Neural progenitor cell (in vitro differentiated cells): ENCODE measurements at regions not wholly inside any gene's neighbourhood (a gene's known extent, or its start where the extent isn't known, plus 50 kb on each side); places are given as distances from the start of the nearest gene placed in this dataset.

Source experiments
- DNase-seq: peaks from one replicate; pipeline ENCODE4 v3.0.0-alpha.2; 2016; ENCODE audit warnings: low spot score
- H2AFZ ChIP-seq: fragments of 200-600 bp; sonication (generic); replicated peaks from 2 replicates; pipeline ENCODE4 v1.6.1; 2016; ENCODE audit warnings: antibody characterized with exemption
- H3F3A ChIP-seq: fragments of 200-600 bp; sonication (generic); 2 replicates; pipeline ENCODE4 v1.6.1; 2016; ENCODE audit warnings: antibody characterized with exemption, low read depth
- H3K27ac ChIP-seq: fragments of 200-600 bp; sonication (generic); 2 replicates; pipeline ENCODE4 v1.5.1; 2016; ENCODE audit warnings: mild to moderate bottlenecking
- H3K27me3 ChIP-seq: fragments of 200-600 bp; sonication (generic); 2 replicates; pipeline ENCODE4 v1.6.1; 2016; ENCODE audit warnings: mild to moderate bottlenecking, moderate library complexity
- H3K36me3 ChIP-seq: fragments of 200-600 bp; sonication (generic); 2 replicates; pipeline ENCODE4 v1.5.1; 2016
- H3K4me1 ChIP-seq: fragments of 200-600 bp; sonication (generic); 2 replicates; pipeline ENCODE4 v1.6.1; 2016; ENCODE audit warnings: mixed run types
- H3K4me2 ChIP-seq: fragments of 200-600 bp; sonication (generic); 2 replicates; pipeline ENCODE4 v1.6.1; 2016
- H3K4me3 ChIP-seq: fragments of 200-600 bp; sonication (generic); 2 replicates; pipeline ENCODE4 v1.5.1; 2016
- H3K79me2 ChIP-seq: fragments of 200-600 bp; sonication (generic); 2 replicates; pipeline ENCODE4 v1.6.1; 2016; ENCODE audit warnings: low read depth
- H3K9ac ChIP-seq: fragments of 200-600 bp; sonication (generic); 2 replicates; pipeline ENCODE4 v1.6.1; 2016
- H3K9me3 ChIP-seq: fragments of 200-600 bp; sonication (generic); 2 replicates; pipeline ENCODE4 v1.5.1; 2016; ENCODE audit warnings: low read depth
- H4K20me1 ChIP-seq: fragments of 200-600 bp; sonication (generic); 2 replicates; pipeline ENCODE4 v1.6.1; 2016; ENCODE audit warnings: low read depth
- H3K27ac Mint-ChIP-seq: 3 replicates; pipeline ENCODE4 v1.8.0; 2021; ENCODE audit warnings: mixed read lengths
- H3K27me3 Mint-ChIP-seq: 2 replicates; pipeline ENCODE4 v1.8.0; 2022; ENCODE audit warnings: low read depth, mild to moderate bottlenecking, inconsistent platforms, moderate library complexity, mixed read lengths; ENCODE audit not compliant: insufficient read depth
- H3K36me3 Mint-ChIP-seq: 3 replicates; pipeline ENCODE4 v1.8.0; 2021; ENCODE audit warnings: mixed read lengths
- H3K4me1 Mint-ChIP-seq: 3 replicates; pipeline ENCODE4 v1.8.0; 2021; ENCODE audit warnings: mixed read lengths
- H3K4me3 Mint-ChIP-seq: 3 replicates; pipeline ENCODE4 v1.8.0; 2021; ENCODE audit warnings: mild to moderate bottlenecking, moderate library complexity, mixed read lengths
- H3K9me3 Mint-ChIP-seq: 3 replicates; pipeline ENCODE4 v1.8.0; 2020; ENCODE audit warnings: mixed read lengths
- CTCF ChIP-seq: fragments of 200-600 bp; sonication (generic); IDR thresholded peaks from 2 replicates; pipeline ENCODE4 v1.5.1; 2017; ENCODE audit warnings: antibody characterized with exemption, mild to moderate bottlenecking
- EZH2 ChIP-seq: fragments of 200-600 bp; sonication (generic); IDR thresholded peaks from 2 replicates; pipeline ENCODE4 v1.6.1; 2017; ENCODE audit warnings: antibody characterized with exemption, mild to moderate bottlenecking, moderate library complexity
- EZH2phosphoT487 ChIP-seq: fragments of 200-600 bp; sonication (generic); IDR thresholded peaks from 2 replicates; pipeline ENCODE4 v1.6.1; 2017; ENCODE audit warnings: antibody characterized with exemption

GRCh38 chr13:66137384-66137783 is 1092.8 kb downstream of the PCDH9 start:
- Histone ChIP-seq H3K4me3 (no peak overlapping the region), H3K27me3 (no peaks in the 10 kb centered on the region), H2AFZ (no peak overlapping the region), H3K27ac (no peak overlapping the region), H3K4me1 (no peaks in the 10 kb centered on the region), H4K20me1 (no peaks in the 10 kb centered on the region), H3K9me3 (no peaks in the 10 kb centered on the region), H3K79me2 (no peaks in the 10 kb centered on the region), H3K36me3 (no peaks in the 10 kb centered on the region), H3K4me2 (no peak overlapping the region), H3K9ac (no peak overlapping the region), H3F3A (no peaks in the 10 kb centered on the region)
- Mint-ChIP-seq H3K36me3 (no peaks in the 10 kb centered on the region), H3K27ac (no peak overlapping the region), H3K27me3 (no peaks in the 10 kb centered on the region), H3K4me1 (no peaks in the 10 kb centered on the region), H3K9me3 (no peaks in the 10 kb centered on the region), H3K4me3 (no peak overlapping the region)
- no peak for TF ChIP-seq CTCF
- no peak for TF ChIP-seq EZH2phosphoT487
- no peak for TF ChIP-seq EZH2
- no peak for DNase-seq

- no peak overlapping the region for H3K4me2 ChIP-seq
- DNase-seq, result no peak
- H3K4me3 ChIP-seq, result no peak overlapping the region
- H3K9ac ChIP-seq, result no peak overlapping the region
- no peak overlapping the region for H3K27ac ChIP-seq
- Mint-ChIP-seq H3K4me3 (no peak overlapping the region), H3K4me1 (no peaks in the 10 kb centered on the region), H3K27me3 (no peaks in the 10 kb centered on the region), H3K36me3 (no peaks in the 10 kb centered on the region), H3K9me3 (no peaks in the 10 kb centered on the region), H3K27ac (no peak overlapping the region)
- H3K79me2 ChIP-seq, result no peaks in the 10 kb centered on the region
- H3K4me1 ChIP-seq, result no peaks in the 10 kb centered on the region
- H3K9me3 ChIP-seq, result no peaks in the 10 kb centered on the region
- no peaks in the 10 kb centered on the region for H3F3A ChIP-seq
- TF ChIP-seq CTCF (no peak), EZH2 (no peak), EZH2phosphoT487 (no peak)
- no peaks in the 10 kb centered on the region for H3K27me3 ChIP-seq
- H3K36me3 ChIP-seq, result no peaks in the 10 kb centered on the region
- no peak overlapping the region for H2AFZ ChIP-seq
- H4K20me1 ChIP-seq, result no peaks in the 10 kb centered on the region
These were observed 1101.4 kb downstream of the PCDH9 start for GRCh38 chr13:66128692-66129269.

- no peak overlapping the region for H3K4me3 ChIP-seq
- no peak overlapping the region for H3K4me2 ChIP-seq
- H3K27me3 ChIP-seq, result no peaks in the 10 kb centered on the region
- no peak overlapping the region for H3K9ac ChIP-seq
- H3K4me1 Mint-ChIP-seq, result no peaks in the 10 kb centered on the region
- H3K4me3 Mint-ChIP-seq, result no peak overlapping the region
- no peaks in the 10 kb centered on the region for H3K9me3 Mint-ChIP-seq
- no peak for TF ChIP-seq CTCF
- TF ChIP-seq EZH2, result no peak
- no peak for TF ChIP-seq EZH2phosphoT487
- H3K27me3 Mint-ChIP-seq, result no peaks in the 10 kb centered on the region
- H3K9me3 ChIP-seq, result no peaks in the 10 kb centered on the region
- no peak overlapping the region for H2AFZ ChIP-seq
- H3K27ac ChIP-seq, result no peak overlapping the region
- no peaks in the 10 kb centered on the region for H3K36me3 ChIP-seq
- no peaks in the 10 kb centered on the region for H3F3A ChIP-seq
- no peak overlapping the region for H3K27ac Mint-ChIP-seq
- no peak for DNase-seq
- no peaks in the 10 kb centered on the region for H3K79me2 ChIP-seq
- H3K4me1 ChIP-seq, result no peaks in the 10 kb centered on the region
- H3K36me3 Mint-ChIP-seq, result no peaks in the 10 kb centered on the region
- H4K20me1 ChIP-seq, result no peaks in the 10 kb centered on the region
These were observed 1101.9 kb downstream of the PCDH9 start for GRCh38 chr13:66128201-66128600.
